ENCODE measurements at regions not wholly inside any gene's neighbourhood (a gene's known extent, or its start where the extent isn't known, plus 50 kb on each side); places are given as distances from the start of the nearest gene placed in this dataset.

DNA sequence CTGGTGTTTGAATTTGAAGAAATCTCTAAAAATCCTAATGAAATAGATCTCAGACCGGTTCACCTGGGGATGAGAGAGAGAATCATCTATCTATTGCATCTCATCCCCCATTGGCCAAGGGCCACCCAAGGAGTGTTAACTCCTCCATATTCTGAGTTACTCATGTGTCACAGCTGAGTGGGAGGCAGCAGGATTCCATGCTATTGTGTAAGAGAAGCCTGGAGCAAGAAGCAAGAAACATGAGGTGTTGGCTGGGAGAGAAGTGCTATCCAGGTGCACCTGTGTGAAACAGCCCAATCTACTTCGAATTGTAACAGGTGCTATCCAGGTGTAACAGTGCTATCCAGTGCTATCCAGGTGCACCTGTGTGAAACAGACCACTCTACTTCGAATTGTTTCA is 150.3 kb upstream of the MAOA start:
- TF ChIP-seq EZH2phosphoT487 (IDR thresholded peaks at IDR 0.05; ENCODE audit: unreplicated experiment) = no peak
- TF ChIP-seq, protein P1, sequence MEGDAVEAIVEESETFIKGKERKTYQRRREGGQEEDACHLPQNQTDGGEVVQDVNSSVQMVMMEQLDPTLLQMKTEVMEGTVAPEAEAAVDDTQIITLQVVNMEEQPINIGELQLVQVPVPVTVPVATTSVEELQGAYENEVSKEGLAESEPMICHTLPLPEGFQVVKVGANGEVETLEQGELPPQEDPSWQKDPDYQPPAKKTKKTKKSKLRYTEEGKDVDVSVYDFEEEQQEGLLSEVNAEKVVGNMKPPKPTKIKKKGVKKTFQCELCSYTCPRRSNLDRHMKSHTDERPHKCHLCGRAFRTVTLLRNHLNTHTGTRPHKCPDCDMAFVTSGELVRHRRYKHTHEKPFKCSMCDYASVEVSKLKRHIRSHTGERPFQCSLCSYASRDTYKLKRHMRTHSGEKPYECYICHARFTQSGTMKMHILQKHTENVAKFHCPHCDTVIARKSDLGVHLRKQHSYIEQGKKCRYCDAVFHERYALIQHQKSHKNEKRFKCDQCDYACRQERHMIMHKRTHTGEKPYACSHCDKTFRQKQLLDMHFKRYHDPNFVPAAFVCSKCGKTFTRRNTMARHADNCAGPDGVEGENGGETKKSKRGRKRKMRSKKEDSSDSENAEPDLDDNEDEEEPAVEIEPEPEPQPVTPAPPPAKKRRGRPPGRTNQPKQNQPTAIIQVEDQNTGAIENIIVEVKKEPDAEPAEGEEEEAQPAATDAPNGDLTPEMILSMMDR (conservative IDR thresholded peaks at IDR 0.05; ENCODE audit: low read depth in 2 of 2) = no peak
- TF ChIP-seq EZH2 (IDR thresholded peaks at IDR 0.05; ENCODE audit: low read depth, unreplicated experiment) = no peak
- no peak for TF ChIP-seq POLR2AphosphoS5 (IDR thresholded peaks at IDR 0.05; ENCODE audit: low read depth)
- TF ChIP-seq, protein P2, sequence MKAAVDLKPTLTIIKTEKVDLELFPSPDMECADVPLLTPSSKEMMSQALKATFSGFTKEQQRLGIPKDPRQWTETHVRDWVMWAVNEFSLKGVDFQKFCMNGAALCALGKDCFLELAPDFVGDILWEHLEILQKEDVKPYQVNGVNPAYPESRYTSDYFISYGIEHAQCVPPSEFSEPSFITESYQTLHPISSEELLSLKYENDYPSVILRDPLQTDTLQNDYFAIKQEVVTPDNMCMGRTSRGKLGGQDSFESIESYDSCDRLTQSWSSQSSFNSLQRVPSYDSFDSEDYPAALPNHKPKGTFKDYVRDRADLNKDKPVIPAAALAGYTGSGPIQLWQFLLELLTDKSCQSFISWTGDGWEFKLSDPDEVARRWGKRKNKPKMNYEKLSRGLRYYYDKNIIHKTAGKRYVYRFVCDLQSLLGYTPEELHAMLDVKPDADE (IDR thresholded peaks at IDR 0.05) = no peak

All from GM23338 (cell line).